GM10266 (cell line): ENCODE measurements at regions not wholly inside any gene's neighbourhood (a gene's known extent, or its start where the extent isn't known, plus 50 kb on each side); places are given as distances from the start of the nearest gene placed in this dataset.
"Not testable (repeated sequence)": the region's sequence is repeated elsewhere in the genome, so short reads cannot be mapped to it uniquely, and the experiment has no call there.

Experiments used
- DNase-seq: peaks from one replicate; pipeline ENCODE4 v3.0.0; 2012; ENCODE audit errors: extremely low spot score
- TF ChIP-seq, protein P1 (sequence below): IDR thresholded peaks from 2 replicates; pipeline ENCODE4 v1.5.1; 2012; ENCODE audit warnings: mild to moderate bottlenecking, low read depth; ENCODE audit not compliant: control insufficient read depth, insufficient read depth; ENCODE audit errors: missing control alignments

GRCh38 chr20:50359607-50360217 is 150.5 kb upstream of the PTPN1 start:
- TF ChIP-seq, protein P1, sequence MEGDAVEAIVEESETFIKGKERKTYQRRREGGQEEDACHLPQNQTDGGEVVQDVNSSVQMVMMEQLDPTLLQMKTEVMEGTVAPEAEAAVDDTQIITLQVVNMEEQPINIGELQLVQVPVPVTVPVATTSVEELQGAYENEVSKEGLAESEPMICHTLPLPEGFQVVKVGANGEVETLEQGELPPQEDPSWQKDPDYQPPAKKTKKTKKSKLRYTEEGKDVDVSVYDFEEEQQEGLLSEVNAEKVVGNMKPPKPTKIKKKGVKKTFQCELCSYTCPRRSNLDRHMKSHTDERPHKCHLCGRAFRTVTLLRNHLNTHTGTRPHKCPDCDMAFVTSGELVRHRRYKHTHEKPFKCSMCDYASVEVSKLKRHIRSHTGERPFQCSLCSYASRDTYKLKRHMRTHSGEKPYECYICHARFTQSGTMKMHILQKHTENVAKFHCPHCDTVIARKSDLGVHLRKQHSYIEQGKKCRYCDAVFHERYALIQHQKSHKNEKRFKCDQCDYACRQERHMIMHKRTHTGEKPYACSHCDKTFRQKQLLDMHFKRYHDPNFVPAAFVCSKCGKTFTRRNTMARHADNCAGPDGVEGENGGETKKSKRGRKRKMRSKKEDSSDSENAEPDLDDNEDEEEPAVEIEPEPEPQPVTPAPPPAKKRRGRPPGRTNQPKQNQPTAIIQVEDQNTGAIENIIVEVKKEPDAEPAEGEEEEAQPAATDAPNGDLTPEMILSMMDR = no peak
- no peak for DNase-seq

- DNase-seq = no peak
- TF ChIP-seq, protein P1 = no peak
These were observed 149.9 kb upstream of the PTPN1 start for GRCh38 chr20:50360218-50360672.

DNA sequence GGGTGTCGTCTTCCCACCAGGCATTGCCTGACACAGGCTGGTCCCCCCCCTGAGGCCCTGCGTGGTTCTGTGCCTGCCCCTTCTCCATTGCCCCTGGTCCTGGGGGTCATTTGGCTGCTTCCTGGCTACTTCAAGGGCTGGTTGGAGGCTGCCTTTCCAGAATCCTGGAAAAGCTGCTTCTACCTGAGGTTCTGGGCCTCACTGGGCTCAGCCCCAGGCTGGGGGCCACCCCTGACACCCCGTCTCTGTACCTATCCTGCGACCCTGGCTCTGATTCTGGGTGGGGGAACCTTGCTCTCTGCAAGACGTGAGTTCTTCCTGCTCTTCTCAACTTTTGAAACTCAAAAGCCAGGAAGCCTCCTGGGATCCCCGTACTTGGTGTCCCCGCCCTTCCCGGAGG is 149.3 kb upstream of the PTPN1 start:
- TF ChIP-seq, protein P1 = no peak
- DNase-seq = no peak

- DNase-seq = not testable (repeated sequence)
These were observed 148.0 kb upstream of the PTPN1 start for GRCh38 chr20:50362177-50362576.

- no peak for DNase-seq
- TF ChIP-seq, protein P1 = no peak
These were observed 147.2 kb upstream of the PTPN1 start for GRCh38 chr20:50363027-50363426.

DNA sequence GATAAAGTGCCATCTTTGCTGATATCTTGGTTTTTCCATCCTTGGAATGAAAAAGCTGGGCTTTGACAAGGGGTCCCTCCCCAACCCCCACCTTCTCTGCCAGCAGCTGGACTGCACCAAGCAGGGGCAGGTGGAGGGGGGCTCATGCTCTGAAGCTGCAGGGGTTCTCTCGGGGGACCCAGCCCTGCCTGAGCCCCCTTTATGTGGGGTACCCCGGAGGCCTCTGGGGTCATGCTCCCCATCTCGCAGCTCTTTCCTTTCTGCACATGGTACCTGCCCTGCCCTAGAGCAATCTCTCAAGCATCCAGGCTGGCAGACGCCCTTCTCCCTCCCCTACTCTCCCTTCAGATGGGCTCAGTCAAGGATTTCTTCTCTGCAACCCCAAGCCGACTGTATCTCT is 146.7 kb upstream of the PTPN1 start:
- no peak for DNase-seq
- TF ChIP-seq, protein P1 = no peak

DNA sequence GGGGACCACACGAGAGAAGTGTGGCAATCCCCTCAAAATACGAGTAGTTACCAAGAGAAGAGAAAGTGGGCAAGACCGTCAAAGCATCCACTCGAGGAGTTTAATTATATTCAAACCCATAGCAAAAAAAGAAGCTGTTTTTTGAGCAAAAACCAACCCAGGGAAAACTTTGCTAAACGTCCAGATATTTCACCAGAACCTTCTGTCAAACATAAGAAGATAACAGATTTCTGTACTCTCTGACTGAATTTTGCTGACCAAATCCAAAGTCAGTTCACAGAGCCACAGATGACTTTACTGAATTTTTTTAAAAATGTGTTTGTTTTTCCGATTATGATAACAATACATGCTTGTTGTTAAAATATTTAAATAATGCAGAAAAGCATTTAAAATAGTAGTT is 145.6 kb upstream of the PTPN1 start:
- TF ChIP-seq, protein P1 = no peak

GRCh38 chr20:50366270-50367103 is 143.7 kb upstream of the PTPN1 start:
- TF ChIP-seq, protein P1 = no peak
- DNase-seq = no peak

More for the DNA sequence above, 145.6 kb upstream of the PTPN1 start:
- no peak for DNase-seq
